Islet of Langerhans (tissue), 1 donor: ENCODE measurements at regions not wholly inside any gene's neighbourhood (a gene's known extent, or its start where the extent isn't known, plus 50 kb on each side); places are given as distances from the start of the nearest gene placed in this dataset.
"Not testable (repeated sequence)": the region's sequence is repeated elsewhere in the genome, so short reads cannot be mapped to it uniquely, and the experiment has no call there.

Experiments used
- FAIRE-seq: peaks from one replicate; lab custom pipeline; 2011; peaks lifted over from hg19 to GRCh38; lab: Jason Lieb, UNC

DNA sequence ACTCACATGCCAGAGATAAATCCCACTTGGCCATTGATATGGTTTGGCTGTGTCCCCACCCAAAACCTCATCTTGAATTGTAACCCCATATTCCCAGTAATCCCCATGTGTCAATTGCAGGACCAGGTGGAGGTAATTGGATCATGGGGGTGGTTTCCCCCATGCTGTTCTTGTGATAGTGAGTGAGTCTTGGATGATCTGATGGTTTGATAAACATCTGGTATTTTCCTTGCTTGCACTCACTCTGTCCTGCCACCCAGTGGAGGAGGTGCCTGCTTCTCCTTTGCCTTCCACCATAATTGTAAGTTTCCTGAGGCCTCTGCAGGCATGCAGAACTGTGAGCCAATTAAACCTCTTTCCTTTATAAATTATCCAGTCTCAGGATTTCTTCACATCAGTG, 50.4 kb upstream of the B3GAT2 start:
- not testable (repeated sequence) for FAIRE-seq

DNA sequence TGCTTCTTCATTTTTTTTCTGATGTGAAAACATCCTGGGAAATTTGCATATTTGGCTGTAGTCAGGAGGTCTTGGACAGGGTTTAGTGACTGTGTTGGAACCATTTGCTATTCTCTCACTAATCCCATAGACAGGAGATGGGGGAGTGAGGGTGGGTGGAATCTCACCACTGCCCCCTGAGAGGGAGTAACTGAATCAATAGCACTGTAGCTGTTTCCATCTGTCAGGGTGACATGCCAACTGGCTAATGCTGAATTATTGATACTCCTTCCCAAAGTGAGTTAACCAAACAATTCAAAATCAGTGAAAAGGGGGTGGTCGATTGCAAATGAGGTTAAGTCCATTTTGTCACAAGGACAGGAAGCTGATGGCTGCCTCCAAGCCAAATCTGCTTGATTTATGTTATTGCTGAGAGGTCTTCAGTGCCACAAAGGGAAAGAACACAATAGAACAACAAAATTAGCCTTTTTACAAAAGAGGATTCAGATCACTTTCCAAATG, 55.1 kb upstream of the B3GAT2 start:
- FAIRE-seq: no peak

DNA sequence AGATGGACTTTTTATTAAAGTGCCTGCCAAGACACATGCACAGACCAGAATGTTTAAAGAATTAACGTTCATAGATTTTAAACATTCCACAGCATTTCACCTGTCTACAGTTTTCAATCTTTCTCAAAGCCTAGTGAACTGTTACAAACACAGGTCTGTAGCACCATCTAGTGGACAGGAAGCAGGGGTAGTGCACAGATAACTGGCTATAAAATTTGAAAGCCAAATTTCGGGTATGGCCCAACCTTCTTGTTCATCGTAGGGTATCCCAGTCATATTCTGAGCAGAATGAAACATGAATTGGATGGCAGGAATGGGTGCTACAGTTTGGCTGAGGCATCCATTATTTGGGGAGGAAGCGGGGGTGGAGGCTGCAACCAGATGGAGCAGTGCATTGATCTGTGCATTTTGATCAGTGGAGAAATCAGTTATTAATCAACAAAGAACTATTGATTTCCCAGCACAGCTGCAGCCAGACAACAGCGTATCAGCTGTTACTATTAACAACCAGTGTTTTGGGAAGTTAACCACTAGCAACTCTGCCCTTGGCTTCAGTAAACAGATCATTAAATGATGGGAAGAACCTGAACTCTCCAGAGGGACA, 56.1 kb upstream of the B3GAT2 start:
- FAIRE-seq: peak; percentile 98

DNA sequence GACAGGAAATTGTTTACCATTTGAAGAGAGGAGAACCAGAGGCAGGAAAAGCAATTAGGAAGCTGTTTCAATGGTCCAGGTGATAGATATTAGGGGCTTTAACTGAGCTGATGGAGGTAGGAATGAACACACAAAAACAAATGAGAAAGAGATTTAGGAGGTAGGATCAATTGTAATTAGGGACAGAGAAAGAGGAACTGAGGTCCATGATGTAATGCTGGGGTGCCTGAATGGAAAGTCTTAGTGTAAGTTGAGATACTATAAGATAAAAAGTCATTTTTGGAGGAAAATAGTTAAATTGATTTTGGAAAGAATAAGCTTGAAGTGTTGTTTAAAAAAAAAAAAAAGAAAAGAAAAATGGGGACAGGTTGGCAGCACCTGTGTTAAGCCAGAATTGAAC, 58.5 kb upstream of the B3GAT2 start:
- FAIRE-seq: no peak

DNA sequence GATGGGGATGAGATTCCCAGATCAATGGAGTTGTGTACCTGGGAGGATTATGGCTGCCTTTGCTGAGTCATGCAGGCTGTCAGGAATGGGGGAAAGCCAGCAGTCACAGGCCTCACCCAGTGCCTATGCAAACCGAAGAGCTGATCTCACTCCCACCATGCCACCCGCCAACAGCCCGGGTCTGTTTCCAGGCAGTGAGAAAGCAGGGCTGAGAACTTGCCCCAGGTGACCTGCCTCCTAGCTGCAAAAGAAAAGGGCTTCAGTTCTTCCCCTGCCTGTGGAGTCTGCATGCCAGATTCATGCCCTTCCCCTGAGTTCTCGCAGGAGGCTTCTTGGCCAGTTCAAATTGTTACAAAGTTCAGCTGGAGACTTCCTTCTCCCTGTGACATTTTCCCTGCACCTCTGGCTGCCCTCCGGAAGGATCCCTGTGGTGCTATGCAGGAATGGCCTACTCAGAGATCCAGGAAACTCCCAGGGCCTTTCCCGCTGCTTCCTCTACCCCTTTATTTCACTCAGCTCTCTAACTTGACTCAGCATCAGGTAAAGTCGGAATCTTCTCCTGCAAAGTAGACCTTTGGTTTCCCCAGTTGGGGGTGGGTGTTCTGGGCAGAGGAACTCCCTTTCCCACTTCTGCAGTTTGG, 71.5 kb upstream of the B3GAT2 start:
- no peak for FAIRE-seq

DNA sequence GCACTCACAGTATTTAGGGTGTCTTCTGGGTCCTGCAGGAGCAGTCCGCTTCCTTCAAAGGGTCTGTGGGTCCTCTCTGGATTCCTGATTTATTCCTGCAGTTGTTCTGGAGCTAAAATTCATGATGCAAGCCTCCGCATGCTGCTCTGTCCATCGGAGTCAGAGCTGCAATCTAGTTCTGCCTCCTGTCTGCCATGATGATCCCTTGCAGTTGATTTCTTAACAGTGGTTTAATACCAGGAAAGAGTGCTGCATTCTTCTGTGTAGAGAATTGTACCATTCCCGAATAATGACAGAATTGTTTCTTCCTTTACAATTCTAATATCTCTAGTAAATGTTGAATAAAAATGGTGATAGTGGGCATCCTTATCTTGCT, 72.0 kb upstream of the B3GAT2 start:
- no peak for FAIRE-seq

DNA sequence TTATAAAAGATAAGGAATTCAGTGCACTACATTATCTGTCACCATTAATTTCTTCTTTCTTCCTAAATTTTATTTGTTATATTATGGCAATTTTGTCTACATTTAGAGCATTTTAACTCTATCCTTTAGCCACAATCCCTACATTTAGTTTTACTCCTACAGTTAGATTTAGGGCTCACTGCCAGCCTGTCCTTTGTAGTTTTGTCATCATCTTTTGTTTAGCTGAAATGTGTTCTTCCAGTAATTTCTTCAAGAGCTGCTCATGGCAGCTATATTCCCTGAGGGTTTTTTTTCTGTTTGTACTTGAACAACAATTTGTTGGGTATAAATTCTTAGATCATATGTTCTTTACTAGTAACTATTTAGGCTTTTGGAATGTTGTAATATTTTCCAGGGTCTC, 72.7 kb upstream of the B3GAT2 start:
- no peak for FAIRE-seq

DNA sequence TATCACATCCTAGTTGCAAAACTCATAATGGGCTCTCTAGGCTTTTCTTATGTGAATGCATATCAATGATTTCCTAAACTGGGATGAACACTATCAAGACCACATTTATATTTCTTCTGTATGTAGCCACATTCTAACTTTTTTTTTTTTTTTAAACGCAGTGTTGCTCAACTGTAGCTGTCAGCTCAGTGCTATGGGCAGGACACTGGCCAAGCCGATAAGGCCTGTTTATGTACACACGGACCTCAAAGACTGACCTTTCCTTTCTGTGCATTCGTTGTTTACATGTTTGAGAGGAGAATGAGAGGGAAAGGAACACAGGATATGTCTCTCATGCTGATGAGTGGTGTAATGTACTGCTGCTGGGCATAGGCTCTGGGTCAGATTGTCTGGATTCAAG, 75.1 kb upstream of the B3GAT2 start:
- no peak for FAIRE-seq

DNA sequence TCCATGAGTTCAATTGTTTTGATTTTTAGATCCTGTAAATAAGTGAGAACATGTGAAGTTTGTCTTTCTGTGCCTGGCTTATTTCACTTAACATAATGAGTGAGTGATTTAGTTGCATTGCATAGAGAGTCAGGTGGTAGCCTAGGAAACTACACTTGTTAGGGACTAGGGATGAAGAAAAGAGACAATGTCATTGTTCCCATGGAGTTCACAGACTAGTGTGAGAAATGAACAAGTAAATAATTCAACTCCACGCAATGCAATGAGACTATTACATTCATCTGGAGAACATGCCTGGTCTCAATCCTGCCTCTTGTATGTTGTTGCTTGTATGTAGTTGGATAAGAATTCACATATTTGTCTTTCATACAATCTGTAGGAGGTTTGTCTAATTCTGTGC, 76.3 kb upstream of the B3GAT2 start:
- no peak for FAIRE-seq

DNA sequence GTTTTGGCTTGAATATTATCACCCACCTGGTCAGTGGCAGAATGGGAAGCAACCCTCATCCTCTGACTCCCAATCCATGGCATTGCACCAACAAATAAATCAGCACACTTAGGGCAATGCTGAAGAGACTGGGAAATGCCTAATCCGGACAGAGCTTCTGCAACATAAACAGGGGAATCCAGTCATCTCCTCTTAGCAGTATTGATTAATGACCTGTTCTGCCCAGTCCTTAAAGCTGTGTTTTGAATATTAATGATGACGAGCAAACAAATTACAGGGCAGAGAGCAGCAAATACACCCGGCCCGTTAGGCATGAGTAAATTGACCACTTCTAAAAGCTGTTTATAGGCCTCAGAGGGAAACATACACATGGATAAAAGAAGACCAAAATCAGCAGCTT, 77.0 kb upstream of the B3GAT2 start:
- no peak for FAIRE-seq

DNA sequence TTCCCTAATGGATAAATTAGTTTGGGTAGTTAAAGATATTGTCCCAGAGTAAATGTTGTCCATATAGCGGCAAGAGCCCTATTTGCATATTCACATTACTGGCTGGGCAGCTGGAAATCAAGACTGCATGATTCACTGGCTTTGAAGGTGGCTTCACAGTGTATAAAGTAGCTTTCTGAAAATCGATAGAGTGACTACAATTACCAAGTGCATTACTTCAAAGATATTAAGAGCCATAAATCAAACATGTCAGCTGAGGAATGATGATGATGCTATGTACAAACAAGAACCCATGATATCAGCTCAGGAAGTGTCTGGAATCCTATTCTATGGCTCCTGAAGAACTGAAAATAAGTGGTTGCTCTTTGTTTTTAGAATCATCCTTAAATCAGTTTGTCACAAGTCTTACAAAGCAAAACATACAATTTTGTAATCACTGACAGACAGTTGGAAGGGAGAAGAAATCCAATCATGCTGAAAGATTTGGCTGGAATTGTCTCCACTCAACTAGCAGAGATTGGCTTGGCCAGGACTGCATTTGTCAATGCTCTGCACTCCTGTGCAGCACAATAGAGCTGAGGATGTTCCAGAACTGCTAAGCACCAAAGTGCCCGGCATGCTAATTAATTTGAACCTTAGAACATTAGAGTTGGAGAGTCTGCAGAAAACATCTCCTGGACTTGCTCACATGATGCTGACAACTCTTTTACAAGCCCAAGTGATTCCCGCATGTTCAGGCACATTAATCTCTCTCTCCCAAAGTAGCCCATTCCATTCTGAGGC, 77.9 kb upstream of the B3GAT2 start:
- FAIRE-seq: no peak

DNA sequence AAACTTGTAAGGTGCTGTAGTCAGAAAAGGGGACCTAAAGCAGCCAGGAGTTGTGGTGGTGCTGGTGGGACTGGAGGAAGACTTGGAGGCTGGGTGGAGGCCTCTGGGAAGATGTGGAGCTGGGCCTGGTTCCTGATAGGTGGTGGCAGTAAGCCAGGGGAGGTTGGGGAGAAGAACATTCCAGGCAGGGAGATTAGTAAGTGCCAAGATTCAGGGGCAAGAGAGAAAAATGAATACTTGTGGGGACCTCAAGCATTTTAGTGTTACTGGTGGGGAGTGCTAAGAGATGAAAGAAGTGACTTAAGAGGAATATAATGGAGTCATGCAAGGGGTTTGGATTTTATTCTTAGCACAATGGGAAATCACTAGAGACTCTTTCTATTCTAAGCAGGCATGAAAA, 79.0 kb upstream of the B3GAT2 start:
- no peak for FAIRE-seq

DNA sequence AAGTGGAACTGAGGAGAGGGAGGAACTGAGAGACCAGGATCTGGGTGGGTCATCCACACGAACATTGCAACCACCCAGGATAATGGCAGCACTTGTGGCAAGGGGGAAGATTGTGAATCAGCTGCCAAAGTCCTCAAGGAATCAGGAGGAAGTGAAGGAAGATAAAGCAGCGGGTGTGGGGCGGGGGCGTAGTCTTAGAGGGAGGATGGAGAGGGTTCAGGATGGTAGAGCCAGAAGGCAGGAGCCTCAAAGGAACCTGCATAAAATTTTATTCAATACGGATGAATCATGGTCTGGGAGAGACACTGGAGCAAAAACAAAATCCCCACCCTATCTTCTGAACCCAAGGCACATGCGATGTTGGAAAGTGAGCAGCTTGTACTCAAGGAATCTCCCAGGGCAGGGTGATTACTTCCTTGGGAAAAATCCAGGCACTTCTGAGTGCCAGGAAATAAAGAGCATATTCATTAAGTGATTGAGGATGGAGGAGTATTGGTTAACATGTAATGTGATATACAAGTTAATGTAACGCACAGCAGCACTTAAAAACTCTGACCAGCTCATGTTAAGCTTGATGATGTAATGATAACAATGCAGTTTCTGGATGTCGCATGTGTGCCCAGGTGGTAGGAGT, 82.0 kb upstream of the B3GAT2 start:
- no peak for FAIRE-seq

DNA sequence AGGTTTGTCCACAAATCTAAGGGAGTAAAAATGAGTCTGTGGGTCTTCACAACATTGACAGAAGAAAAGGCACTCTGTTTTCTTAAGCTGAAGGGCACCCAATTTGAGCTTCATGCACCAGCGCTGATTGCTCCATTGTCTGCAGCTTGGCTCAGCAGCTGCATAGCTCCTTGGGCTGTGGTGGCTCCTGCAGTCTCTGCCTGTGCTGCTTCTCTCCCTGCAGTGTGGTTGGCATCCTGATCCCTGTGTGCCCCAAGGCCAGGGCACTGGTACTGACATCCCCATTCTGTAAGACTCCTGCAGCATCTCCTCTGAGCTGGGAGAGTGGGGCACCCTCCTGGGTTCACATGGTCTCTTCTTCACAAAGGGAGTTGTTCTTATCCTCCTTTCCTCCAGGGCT, 83.2 kb upstream of the B3GAT2 start:
- no peak for FAIRE-seq

DNA sequence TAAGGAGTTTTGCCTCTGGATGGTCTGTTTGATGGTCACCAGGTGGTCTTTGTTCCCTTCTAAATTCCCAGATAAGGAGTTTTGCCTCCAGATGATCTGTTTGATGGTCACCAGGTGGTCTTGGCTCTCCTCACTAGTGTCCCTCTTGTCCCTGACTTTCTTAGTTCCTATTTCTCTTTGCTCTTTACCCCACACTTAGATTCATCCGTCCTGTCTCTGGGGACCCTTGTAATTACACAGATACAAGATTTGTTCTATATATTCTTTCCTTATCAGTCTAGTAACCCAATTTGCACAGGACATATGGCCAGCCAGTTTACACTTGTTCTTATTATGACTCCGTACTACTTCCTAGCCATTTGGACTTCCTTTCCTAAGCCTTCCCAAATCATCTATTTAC, 84.0 kb upstream of the B3GAT2 start:
- no peak for FAIRE-seq

DNA sequence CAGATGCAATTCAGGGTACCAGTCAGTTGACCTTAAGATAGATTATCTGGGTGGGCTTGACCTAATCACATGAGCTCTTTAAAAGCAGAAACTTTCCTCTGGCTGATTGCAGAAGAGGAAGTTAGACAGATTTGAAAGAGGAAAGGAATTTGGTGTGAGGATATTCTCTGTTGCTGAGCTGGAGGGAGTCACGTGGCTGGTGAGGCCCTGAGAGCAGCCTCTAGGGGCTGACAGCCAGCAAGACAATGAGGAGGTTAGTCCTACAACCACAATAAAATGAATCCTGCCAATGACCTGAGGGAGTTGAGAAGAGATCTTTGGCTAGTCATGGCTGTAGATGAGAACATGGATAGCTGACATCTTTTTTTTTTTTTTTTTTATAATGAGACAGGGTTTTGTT, 87.0 kb upstream of the B3GAT2 start:
- no peak for FAIRE-seq

DNA sequence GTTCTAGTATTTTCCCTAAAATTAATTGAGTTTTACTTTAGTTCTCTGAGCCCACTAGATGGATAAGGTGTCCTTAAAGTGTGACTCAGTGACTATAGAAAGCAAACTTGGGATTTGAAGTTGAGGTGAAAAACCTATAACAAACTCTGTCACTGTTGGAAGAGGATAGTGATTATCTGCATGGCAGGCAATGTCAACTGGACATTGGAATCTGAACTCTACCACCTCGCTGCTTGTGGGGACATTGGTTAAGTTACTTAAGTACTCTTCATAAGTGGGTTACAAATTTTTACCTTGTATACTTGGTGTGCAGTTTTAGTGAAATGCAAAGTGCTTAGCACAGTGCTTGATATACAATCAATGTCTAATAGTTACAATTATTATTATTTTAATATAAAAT, 87.9 kb upstream of the B3GAT2 start:
- no peak for FAIRE-seq

DNA sequence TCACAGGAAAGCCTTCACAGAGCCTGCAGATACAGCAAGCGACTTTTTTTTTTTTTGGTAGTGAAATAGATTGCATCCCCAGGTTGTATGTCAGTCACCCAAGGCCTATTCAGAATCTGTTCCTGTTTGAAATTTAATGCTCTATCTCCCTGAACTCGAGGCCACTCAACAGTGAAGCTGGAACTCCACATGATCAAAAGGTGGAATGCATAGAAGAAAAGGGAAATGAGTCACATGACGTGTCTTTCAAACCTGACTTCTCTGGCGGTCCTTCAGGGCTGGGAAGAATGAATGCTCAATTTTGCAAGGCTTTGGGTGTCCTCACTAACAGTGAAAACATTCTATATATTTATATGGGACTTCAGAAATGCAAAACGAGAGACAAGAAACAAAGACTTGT, 88.4 kb upstream of the B3GAT2 start:
- FAIRE-seq: no peak

DNA sequence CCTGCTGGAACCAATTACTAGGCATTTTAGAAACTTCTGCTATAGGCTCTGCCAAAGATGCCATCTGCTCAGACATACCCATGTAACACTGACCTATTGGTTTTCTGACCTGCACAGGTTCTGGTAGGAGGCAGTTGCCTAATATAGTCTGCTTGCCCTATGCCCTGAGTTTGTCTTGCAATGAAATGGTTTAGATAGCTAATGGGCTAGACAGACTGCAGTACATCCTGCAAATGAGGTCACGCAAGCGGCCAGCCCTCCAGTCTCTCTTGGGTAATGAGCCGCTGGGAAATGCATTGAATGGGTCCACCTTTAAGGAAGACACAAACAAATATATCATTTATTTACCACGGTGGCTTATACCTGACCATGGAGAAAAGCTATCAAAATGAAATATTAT, 90.6 kb upstream of the B3GAT2 start:
- FAIRE-seq: no peak

DNA sequence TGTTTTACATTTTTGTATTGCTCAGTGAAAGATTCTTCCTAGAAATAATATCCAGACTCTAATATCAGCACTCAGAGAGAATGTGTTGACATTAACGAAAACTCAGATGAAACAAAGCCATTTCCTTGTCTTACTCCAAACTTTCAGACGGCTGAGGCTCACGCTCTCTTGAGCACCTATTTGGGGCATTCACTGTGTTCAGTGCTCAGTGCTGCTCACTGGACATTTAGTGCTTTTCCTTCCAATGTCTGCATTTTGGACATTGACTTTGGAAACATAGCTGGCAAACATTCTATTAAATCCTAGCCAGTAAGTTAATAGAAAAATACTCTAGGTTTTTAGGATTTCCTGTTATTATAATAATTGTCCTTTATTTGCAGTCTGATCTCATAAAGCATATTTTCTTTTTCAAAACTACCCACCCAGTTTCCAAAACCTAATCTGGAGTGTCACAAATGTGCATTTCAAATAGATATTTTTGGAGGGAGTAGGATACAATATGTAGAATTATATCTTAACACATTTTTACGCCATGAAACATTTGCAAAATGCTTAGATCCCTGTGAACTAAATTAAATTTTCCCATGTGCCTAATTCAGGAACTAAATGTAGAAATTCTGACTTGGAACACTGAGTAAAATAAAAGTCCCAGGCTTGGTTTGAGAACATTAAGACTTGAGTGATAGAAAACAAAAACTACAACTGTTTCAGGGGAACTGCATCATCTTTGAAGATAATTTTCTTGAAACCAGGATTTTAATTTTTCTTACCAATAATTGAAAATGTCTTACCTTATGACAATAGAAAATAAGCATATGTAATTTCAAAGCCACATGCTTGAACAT, 91.7 kb upstream of the B3GAT2 start:
- no peak for FAIRE-seq

DNA sequence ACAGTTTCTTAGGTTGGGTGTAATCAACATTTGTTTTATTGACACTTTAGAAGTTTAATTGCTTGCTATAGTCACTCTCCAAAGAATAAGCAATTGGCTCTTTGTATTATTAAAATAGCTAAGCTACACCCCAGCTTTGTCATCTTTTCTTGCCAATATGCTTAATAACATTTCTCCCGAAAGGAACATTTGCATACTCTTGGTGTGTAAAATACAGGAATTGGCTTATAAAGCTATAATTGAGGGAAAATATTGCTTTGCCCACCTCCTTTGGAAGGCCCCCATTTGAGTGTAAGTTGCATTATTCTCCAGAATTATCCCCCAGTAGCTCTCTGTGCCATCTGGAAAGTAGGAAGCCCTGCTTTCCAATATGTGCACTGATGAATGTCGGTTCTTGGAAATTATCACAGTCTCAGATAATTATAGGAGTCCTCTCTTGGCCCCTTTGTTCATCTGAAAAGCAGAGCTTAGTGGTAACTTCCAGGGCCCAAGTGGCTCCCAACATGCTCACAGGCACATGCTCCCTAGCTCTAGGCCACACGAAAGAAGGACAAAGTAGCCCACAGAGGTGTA, 92.4 kb upstream of the B3GAT2 start:
- no peak for FAIRE-seq

DNA sequence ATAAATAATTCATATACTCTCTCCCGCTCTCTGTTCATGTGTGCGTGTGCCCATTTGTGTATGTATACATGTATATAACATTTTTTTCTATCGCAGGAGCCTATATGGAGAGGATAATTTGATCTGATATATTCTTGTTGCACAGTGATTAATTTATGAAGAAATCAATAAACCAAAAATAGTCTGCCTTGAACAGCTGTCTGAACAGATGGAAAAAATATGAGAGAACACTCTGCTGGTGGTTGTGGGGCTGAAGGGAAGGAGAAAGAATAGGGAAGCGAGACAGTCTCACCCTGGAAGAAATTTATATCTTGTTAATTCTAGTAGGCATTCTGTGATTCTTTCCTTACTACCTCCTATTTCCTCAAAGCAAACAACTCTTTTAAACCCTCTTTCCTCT, 96.6 kb upstream of the B3GAT2 start:
- FAIRE-seq: no peak
